ENCODE measurements at regions not wholly inside any gene's neighbourhood (a gene's known extent, or its start where the extent isn't known, plus 50 kb on each side); places are given as distances from the start of the nearest gene placed in this dataset.

DNA sequence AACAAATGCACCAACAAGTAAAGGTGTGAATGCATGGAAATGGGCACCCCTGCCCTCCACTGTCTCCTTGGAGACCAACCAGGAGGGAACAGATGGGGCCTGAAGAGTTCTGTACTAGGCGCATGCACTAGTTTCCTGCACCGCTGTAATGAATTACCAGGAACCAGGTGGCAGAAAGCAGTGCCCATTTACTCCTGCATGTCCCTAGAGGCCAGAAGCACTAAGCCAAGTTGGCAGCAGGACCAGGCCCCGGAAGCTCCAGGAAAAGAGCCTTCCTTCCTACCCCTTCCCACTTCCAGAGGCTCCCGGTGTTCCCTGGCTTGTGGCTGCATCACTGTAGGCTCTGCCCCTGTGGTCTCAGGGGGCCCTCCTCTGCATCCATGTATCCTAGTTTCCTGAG lies 237.5 kb upstream of the PPP2R2D start:
- TF ChIP-seq, protein P1, sequence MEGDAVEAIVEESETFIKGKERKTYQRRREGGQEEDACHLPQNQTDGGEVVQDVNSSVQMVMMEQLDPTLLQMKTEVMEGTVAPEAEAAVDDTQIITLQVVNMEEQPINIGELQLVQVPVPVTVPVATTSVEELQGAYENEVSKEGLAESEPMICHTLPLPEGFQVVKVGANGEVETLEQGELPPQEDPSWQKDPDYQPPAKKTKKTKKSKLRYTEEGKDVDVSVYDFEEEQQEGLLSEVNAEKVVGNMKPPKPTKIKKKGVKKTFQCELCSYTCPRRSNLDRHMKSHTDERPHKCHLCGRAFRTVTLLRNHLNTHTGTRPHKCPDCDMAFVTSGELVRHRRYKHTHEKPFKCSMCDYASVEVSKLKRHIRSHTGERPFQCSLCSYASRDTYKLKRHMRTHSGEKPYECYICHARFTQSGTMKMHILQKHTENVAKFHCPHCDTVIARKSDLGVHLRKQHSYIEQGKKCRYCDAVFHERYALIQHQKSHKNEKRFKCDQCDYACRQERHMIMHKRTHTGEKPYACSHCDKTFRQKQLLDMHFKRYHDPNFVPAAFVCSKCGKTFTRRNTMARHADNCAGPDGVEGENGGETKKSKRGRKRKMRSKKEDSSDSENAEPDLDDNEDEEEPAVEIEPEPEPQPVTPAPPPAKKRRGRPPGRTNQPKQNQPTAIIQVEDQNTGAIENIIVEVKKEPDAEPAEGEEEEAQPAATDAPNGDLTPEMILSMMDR (IDR thresholded peaks at IDR 0.05; ENCODE audit: extremely low read depth in 1 of 2, insufficient read depth in 1 of 2, low read depth in 1 of 2, low read length in 2 of 2) = no peak
- no peak for TF ChIP-seq POLR2A (IDR thresholded peaks at IDR 0.05; ENCODE audit: low read depth, low read length)
- TF ChIP-seq, protein P2, sequence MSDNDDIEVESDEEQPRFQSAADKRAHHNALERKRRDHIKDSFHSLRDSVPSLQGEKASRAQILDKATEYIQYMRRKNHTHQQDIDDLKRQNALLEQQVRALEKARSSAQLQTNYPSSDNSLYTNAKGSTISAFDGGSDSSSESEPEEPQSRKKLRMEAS (IDR thresholded peaks at IDR 0.05; ENCODE audit: insufficient read depth, insufficient read length) = no peak
- TF ChIP-seq EZH2 (IDR thresholded peaks at IDR 0.05; ENCODE audit: borderline replicate concordance, low read depth, low read length, severe bottlenecking) = no peak
- TF ChIP-seq POLR2AphosphoS5 (IDR thresholded peaks at IDR 0.05; ENCODE audit: insufficient read depth, low read depth, low read length) = no peak
- no peak for TF ChIP-seq JUN (IDR thresholded peaks at IDR 0.05; ENCODE audit: borderline replicate concordance, insufficient read depth, insufficient read length, low read depth)
- no peak for TF ChIP-seq MYC (IDR thresholded peaks at IDR 0.05; ENCODE audit: low read depth, low read length)
- TF ChIP-seq GATA2 (IDR thresholded peaks at IDR 0.05; ENCODE audit: insufficient read depth, insufficient read length, low read depth, low read length) = no peak
- no peak for TF ChIP-seq FOS (IDR thresholded peaks at IDR 0.05; ENCODE audit: borderline replicate concordance, insufficient read depth, low read length)
